ENCODE measurements at regions not wholly inside any gene's neighbourhood (a gene's known extent, or its start where the extent isn't known, plus 50 kb on each side); places are given as distances from the start of the nearest gene placed in this dataset.

DNA sequence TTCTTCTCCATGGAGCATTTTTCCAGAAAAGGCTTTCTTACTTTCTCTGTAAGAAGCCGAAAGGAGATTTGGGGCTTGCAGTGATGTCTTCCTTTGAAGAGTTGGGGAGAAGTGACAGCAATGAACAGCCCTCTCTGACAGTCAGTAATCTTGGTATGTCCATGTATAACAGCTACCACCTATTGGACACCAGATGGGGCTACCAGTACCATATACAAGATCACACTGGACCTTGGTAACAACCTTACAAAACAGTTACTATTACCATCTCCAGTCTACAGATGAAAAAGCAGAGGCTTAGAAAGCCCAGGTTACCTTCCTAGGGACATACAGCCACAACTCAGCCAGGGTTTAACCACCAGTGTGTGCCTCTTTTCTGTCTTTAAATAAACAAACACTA lies 272.7 kb upstream of the TRPC7 start:
- DNase-seq (ENCODE audit: low spot score): no peak
- TF ChIP-seq, protein P1, sequence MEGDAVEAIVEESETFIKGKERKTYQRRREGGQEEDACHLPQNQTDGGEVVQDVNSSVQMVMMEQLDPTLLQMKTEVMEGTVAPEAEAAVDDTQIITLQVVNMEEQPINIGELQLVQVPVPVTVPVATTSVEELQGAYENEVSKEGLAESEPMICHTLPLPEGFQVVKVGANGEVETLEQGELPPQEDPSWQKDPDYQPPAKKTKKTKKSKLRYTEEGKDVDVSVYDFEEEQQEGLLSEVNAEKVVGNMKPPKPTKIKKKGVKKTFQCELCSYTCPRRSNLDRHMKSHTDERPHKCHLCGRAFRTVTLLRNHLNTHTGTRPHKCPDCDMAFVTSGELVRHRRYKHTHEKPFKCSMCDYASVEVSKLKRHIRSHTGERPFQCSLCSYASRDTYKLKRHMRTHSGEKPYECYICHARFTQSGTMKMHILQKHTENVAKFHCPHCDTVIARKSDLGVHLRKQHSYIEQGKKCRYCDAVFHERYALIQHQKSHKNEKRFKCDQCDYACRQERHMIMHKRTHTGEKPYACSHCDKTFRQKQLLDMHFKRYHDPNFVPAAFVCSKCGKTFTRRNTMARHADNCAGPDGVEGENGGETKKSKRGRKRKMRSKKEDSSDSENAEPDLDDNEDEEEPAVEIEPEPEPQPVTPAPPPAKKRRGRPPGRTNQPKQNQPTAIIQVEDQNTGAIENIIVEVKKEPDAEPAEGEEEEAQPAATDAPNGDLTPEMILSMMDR (IDR thresholded peaks at IDR 0.05; ENCODE audit: extremely low read depth, missing control alignments): no peak

DNA sequence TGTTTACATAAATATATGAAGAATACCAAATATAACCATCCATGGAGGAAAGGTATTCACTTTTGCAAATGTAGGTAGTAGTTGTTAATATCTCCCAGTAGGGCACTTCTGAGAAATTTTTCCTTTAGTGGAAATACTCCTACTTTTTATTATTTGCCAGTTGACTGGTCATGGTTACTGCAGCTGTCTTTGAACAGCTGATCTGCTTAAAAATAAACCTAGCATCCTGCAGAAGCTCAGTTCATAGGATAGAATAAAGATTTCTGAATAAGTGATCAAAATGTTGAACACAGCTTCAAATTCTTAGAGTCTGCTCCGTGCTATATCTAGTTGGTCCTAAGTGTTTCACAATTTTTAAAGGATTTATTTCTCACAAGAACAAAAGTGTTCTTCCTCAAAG lies 270.7 kb upstream of the TRPC7 start:
- TF ChIP-seq, protein P1 (IDR thresholded peaks at IDR 0.05; ENCODE audit: extremely low read depth, missing control alignments): no peak
- DNase-seq (ENCODE audit: low spot score): no peak

DNA sequence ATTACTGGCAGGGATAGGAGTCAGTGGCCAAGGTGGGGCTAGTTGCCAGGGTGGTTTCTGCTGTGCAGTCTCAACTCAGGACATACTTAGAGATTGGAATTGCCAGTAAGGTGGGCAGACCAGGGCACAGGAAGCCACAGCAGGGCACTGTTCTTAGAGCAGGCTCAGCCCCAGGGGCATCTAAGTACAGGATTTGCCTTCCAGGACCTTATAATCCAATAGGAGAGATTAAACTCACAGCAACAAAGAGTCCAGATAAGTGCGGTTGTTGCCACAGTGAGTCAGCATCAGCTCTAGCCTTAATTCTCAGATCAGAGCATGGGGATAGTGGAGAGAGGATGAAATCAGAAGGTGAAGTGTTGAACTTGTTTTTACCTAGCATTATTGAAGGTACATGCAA lies 265.8 kb upstream of the TRPC7 start:
- TF ChIP-seq, protein P1 (IDR thresholded peaks at IDR 0.05; ENCODE audit: extremely low read depth, missing control alignments): no peak

DNA sequence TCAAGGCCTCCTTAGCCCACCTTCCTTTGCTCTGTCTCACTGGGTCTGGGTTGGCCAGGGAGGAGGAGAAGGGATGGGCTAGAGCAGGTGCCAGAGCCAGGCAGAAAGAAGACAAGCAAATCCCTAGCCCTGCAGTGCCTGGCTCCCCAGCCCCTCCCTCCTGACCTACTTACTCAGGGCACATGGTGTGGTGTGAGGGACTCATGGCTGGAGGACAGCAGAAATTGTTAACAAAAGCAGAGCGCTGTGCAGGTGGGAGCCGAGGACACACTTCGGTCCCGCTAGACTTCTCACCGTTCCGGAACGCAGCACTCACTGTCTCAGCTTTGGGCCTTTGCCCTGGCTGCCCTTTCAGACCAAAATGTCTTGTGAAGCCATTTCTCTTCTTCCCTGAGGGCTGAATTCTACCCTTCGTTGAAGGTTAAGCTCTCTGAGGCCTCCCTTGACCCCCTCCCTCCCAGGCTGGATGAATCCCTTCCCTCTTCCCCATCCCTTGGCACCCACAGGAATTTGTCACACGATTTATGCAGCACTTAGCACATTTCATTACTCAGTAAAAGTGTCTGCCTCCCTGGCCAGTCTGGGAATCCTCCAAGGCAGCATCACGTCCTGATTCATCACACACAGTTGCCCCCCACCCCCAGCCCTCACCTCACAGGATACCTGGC lies 263.9 kb upstream of the TRPC7 start:
- DNase-seq (ENCODE audit: low spot score): no peak
- TF ChIP-seq, protein P1 (IDR thresholded peaks at IDR 0.05; ENCODE audit: extremely low read depth, missing control alignments): no peak

More for the DNA sequence above, 265.8 kb upstream of the TRPC7 start:
- no peak for DNase-seq (ENCODE audit: low spot score)

DNA sequence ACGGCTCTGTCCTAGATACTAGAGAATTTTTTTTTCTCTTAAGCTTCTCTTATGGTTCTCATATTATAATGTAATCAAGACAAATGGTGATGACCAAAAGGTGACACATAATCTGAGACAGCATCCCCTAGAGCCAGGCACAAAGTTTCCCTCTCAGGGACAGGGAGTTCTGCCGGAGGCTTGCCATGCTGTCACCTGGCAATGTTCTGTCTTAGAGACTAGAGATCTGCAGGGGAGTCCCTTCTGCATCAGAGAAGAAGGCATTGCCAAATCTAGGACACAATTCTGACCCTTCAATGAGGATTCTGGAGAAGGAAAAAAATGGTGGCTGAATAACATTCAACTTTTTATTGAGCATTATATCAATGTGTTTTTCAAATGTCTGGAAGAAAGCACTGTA lies 261.2 kb upstream of the TRPC7 start:
- TF ChIP-seq, protein P1 (IDR thresholded peaks at IDR 0.05; ENCODE audit: extremely low read depth, missing control alignments): no peak
- no peak for DNase-seq (ENCODE audit: low spot score)

DNA sequence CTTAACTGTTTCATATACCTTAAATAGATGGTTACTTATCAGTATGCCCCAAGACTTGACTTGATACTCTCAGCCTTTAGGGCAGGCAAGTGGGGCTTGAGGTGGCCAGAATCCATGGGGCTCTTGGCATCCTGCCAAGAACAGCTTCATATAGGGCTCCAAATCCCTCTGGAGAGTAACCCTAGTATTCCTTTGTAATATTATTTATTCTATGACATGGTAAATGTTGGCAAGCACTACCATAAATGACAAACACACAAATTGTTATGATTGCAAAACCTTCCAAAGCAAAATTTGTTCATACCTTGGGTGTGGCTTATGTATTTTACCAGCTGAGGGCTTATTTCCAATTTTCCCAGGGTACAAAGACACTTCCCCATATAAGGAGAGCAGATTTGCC lies 257.4 kb upstream of the TRPC7 start:
- TF ChIP-seq, protein P1 (IDR thresholded peaks at IDR 0.05; ENCODE audit: extremely low read depth, missing control alignments): no peak
- no peak for DNase-seq (ENCODE audit: low spot score)

DNA sequence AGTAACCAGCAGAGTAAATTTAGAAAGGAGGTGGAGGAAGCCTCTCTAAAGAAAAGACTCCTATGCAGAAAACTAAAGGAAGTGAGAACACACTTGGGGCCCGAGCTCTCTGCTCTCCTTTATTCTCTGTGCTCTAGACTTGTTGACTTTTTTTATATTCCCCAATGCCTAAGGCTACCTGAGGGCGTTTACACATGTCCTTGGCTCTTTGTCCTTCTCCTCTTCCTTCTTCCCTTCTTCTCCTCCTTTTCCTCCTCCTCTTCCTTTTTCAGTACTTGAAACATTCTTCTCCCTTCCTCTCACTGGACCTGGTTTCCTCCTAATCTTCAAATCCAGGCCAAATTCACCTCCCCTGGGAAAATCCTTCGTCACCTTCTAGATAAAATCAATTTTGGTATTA lies 256.4 kb upstream of the TRPC7 start:
- DNase-seq (ENCODE audit: low spot score): no peak

More for the DNA sequence above, 256.4 kb upstream of the TRPC7 start:
- TF ChIP-seq, protein P1 (IDR thresholded peaks at IDR 0.05; ENCODE audit: extremely low read depth, missing control alignments): no peak

Measured in GM20000 (cell line).